ENCODE measurements at regions not wholly inside any gene's neighbourhood (a gene's known extent, or its start where the extent isn't known, plus 50 kb on each side); places are given as distances from the start of the nearest gene placed in this dataset.

GRCh38 chr5:67996596-67996995 is 219.0 kb upstream of the PIK3R1 start:
- no peak for TF ChIP-seq EZH2 (IDR thresholded peaks at IDR 0.05)
- no peak for TF ChIP-seq CTCF (IDR thresholded peaks at IDR 0.05)
- TF ChIP-seq EZH2phosphoT487 (IDR thresholded peaks at IDR 0.05): no peak

Data from neural progenitor cell (in vitro differentiated cells).